Umbilical cord (tissue), 1 donor: ENCODE measurements at regions not wholly inside any gene's neighbourhood (a gene's known extent, or its start where the extent isn't known, plus 50 kb on each side); places are given as distances from the start of the nearest gene placed in this dataset.

Source experiments
- DNase-seq: peaks from one replicate; pipeline ENCODE4 v3.0.0-alpha.2; 2015; ENCODE audit warnings: low spot score

GRCh38 chr13:109859898-109860297, 73.5 kb upstream of the IRS2 start:
- DNase-seq = no peak

- DNase-seq = no peak
Measured at GRCh38 chr13:109859216-109859835, 72.9 kb upstream of the IRS2 start.

- no peak for DNase-seq
Measured at GRCh38 chr13:109858319-109858718, 71.9 kb upstream of the IRS2 start.

- DNase-seq = no peak
Measured at GRCh38 chr13:109857803-109858202, 71.4 kb upstream of the IRS2 start.

GRCh38 chr13:109857325-109857724, 70.9 kb upstream of the IRS2 start:
- DNase-seq = no peak

- DNase-seq = no peak
Measured at GRCh38 chr13:109856350-109856749, 70.0 kb upstream of the IRS2 start.

GRCh38 chr13:109853153-109853552, 66.8 kb upstream of the IRS2 start:
- DNase-seq = no peak

- DNase-seq = no peak
Measured at GRCh38 chr13:109846185-109846584, 59.8 kb upstream of the IRS2 start.

- no peak for DNase-seq
Measured at GRCh38 chr13:109844396-109844795, 58.0 kb upstream of the IRS2 start.

- DNase-seq = no peak
Measured at GRCh38 chr13:109843695-109844094, 57.3 kb upstream of the IRS2 start.

- DNase-seq = no peak
Measured at GRCh38 chr13:109842212-109842920, 56.0 kb upstream of the IRS2 start.

- DNase-seq = no peak
Measured at GRCh38 chr13:109840893-109841287, 54.5 kb upstream of the IRS2 start.

- no peak for DNase-seq
Measured at GRCh38 chr13:109840201-109840892, 54.0 kb upstream of the IRS2 start.

- no peak for DNase-seq
Measured at GRCh38 chr13:109836629-109837607, 50.5 kb upstream of the IRS2 start.
